Liver (tissue), 8 donors: ENCODE measurements at regions not wholly inside any gene's neighbourhood (a gene's known extent, or its start where the extent isn't known, plus 50 kb on each side); places are given as distances from the start of the nearest gene placed in this dataset.

Experiments
- DNase-seq: peaks from one replicate; pipeline ENCODE4 v3.0.0-alpha.2; 2017; ENCODE audit warnings: low spot score
- H3K27ac ChIP-seq, 2 donors: one replicate each; pipeline ENCODE4 v1.7.0; 2013; ENCODE audit warnings: inconsistent platforms in 2 of 2, low read length in 2 of 2, control low read depth in 1 of 2, low read depth in 1 of 2, mild to moderate bottlenecking in 1 of 2
- H3K27me3 ChIP-seq, 4 donors: one replicate each; pipeline versions ENCODE4 v1.6.1 to v1.7.0; 2013; ENCODE audit warnings: low read length in 3 of 4, inconsistent platforms in 1 of 4, mild to moderate bottlenecking in 1 of 4, moderate library complexity in 1 of 4; ENCODE audit not compliant: control insufficient read depth in 4 of 4, insufficient read depth in 4 of 4
- H3K36me3 ChIP-seq, 4 donors: one replicate each; pipeline versions ENCODE4 v1.6.1 to v1.7.0; 2013; ENCODE audit warnings: low read length in 3 of 4, mild to moderate bottlenecking in 3 of 4, low read depth in 1 of 4, moderate library complexity in 1 of 4; ENCODE audit not compliant: control insufficient read depth in 4 of 4, insufficient read depth in 3 of 4
- H3K4me1 ChIP-seq, 4 donors: one replicate each; pipeline versions ENCODE4 v1.6.1 to v1.7.0; 2013; ENCODE audit warnings: low read length in 3 of 4, mild to moderate bottlenecking in 3 of 4, moderate library complexity in 1 of 4; ENCODE audit not compliant: control insufficient read depth in 4 of 4, insufficient read depth in 4 of 4
- H3K4me3 ChIP-seq, 3 donors: one replicate each; pipeline versions ENCODE4 v1.6.1 to v1.7.0; 2013; ENCODE audit warnings: low read length in 3 of 3, control low read depth in 1 of 3, low read depth in 1 of 3, mild to moderate bottlenecking in 1 of 3
- H3K9ac ChIP-seq, 2 donors: one replicate each; pipeline ENCODE4 v1.7.0; 2013; ENCODE audit warnings: low read length in 2 of 2, mild to moderate bottlenecking in 2 of 2, moderate library complexity in 2 of 2, control low read depth in 1 of 2, low read depth in 1 of 2
- H3K9me3 ChIP-seq, 4 donors: one replicate each; pipeline versions ENCODE4 v1.6.1 to v1.7.0; 2013; ENCODE audit warnings: low read length in 3 of 4; ENCODE audit not compliant: control insufficient read depth in 4 of 4
- CTCF ChIP-seq: fragments of 150-350 bp; IDR thresholded peaks from 2 replicates; pipeline ENCODE4 v1.5.1; 2017; ENCODE audit warnings: improper control_type of control experiment, low read depth, low read length; ENCODE audit not compliant: missing input control
- EGR1 ChIP-seq, 2 donors: IDR thresholded peaks; 2 replicates each; pipeline ENCODE4 v1.6.1; 2016 to 2018; ENCODE audit warnings: antibody characterized with exemption in 2 of 2, low read depth in 2 of 2
- FOXA1 ChIP-seq: IDR thresholded peaks from 2 replicates; pipeline ENCODE4 v1.6.1; 2016; ENCODE audit warnings: antibody characterized with exemption
- FOXA2 ChIP-seq: IDR thresholded peaks from 2 replicates; pipeline ENCODE4 v1.6.1; 2016; ENCODE audit warnings: antibody characterized with exemption
- GABPA ChIP-seq, 2 donors: IDR thresholded peaks in 1 of 2; conservative IDR thresholded peaks in 1 of 2; 2 replicates each; pipeline ENCODE4 v1.6.1; 2016; ENCODE audit warnings: antibody characterized with exemption in 2 of 2, mild to moderate bottlenecking in 1 of 2, moderate library complexity in 1 of 2
- HNF4A ChIP-seq, 2 donors: conservative IDR thresholded peaks; 2 replicates each; pipeline ENCODE4 v1.6.1; 2016; ENCODE audit warnings: antibody characterized with exemption in 2 of 2, mild to moderate bottlenecking in 2 of 2
- HNF4G ChIP-seq: IDR thresholded peaks from 2 replicates; pipeline ENCODE4 v1.6.1; 2016; ENCODE audit warnings: antibody characterized with exemption
- MAX ChIP-seq: IDR thresholded peaks from 2 replicates; pipeline ENCODE4 v1.6.1; 2016; ENCODE audit warnings: antibody characterized with exemption
- NR2F2 ChIP-seq: IDR thresholded peaks from 2 replicates; pipeline ENCODE4 v1.6.1; 2016; ENCODE audit warnings: antibody characterized with exemption
- RAD21 ChIP-seq, 2 donors: IDR thresholded peaks; 2 replicates each; pipeline ENCODE4 v1.6.1; 2016; ENCODE audit warnings: antibody characterized with exemption in 2 of 2, mild to moderate bottlenecking in 2 of 2
- RXRA ChIP-seq, 2 donors: IDR thresholded peaks; 2 replicates each; pipeline ENCODE4 v1.6.1; 2017 to 2018; ENCODE audit warnings: antibody characterized with exemption in 2 of 2, mild to moderate bottlenecking in 1 of 2
- SP1 ChIP-seq: IDR thresholded peaks from 2 replicates; pipeline ENCODE4 v1.6.1; 2018; ENCODE audit warnings: antibody characterized with exemption, mild to moderate bottlenecking
- TAF1 ChIP-seq: conservative IDR thresholded peaks from 2 replicates; pipeline ENCODE4 v1.6.1; 2016; ENCODE audit warnings: antibody characterized with exemption, mild to moderate bottlenecking
- YY1 ChIP-seq: IDR thresholded peaks from 2 replicates; pipeline ENCODE4 v1.6.1; 2016; ENCODE audit warnings: antibody characterized with exemption, mild to moderate bottlenecking
- ZBTB33 ChIP-seq: IDR thresholded peaks from 2 replicates; pipeline ENCODE4 v1.6.1; 2016; ENCODE audit warnings: antibody characterized with exemption
- WGBS: extraction: QIAGEN DNeasy Blood & Tissue Kit; methylation state at CpG from one replicate; pipeline ENCODE4 v1.1.7; 2013; 5-methylcytosine and 5-hydroxymethylcytosine counted together
- TF ChIP-seq, protein P1 (sequence below): IDR thresholded peaks from 2 replicates; pipeline ENCODE4 v1.6.1; 2016; ENCODE audit warnings: antibody characterized with exemption
- TF ChIP-seq, protein P2 (sequence below): IDR thresholded peaks from 2 replicates; pipeline ENCODE4 v1.6.1; 2016; ENCODE audit warnings: antibody characterized with exemption, mild to moderate bottlenecking
- donor health status: healthy.
- donor health status: healthy.
- donor health status: healthy.
- donor health status: healthy.
- donor health status: healthy.

- WGBS, result 86% methylated on average over 20 of the region's 20 CpGs
- no peaks in the 10 kb centered on the region for H3K27me3 ChIP-seq
These were observed 255.3 kb downstream of the BCL11A start for GRCh38 chr2:60298006-60298696.

More at GRCh38 chr2:60298006-60298696, 255.3 kb downstream of the BCL11A start:
- H3K4me3 ChIP-seq, result no peak overlapping the region
- H3K27ac ChIP-seq, result no peak overlapping the region
- H3K36me3 ChIP-seq, result no peaks in the 10 kb centered on the region
- H3K4me1 ChIP-seq, result no peaks in the 10 kb centered on the region
- no peak overlapping the region for H3K9ac ChIP-seq
- no peaks in the 10 kb centered on the region for H3K9me3 ChIP-seq
- no peak for DNase-seq
- TF ChIP-seq SP1 (no peak), RAD21 (IDR thresholded peaks at IDR 0.05) (no peak), FOXA1 (no peak), FOXA2 (no peak), GABPA (IDR thresholded peaks at IDR 0.05 in 1 of 2, conservative IDR thresholded peaks at IDR 0.05 in 1 of 2) (no peak), EGR1 (IDR thresholded peaks at IDR 0.05; ENCODE audit: low read depth in 2 of 2) (no peak), HNF4G (no peak), TAF1 (no peak), YY1 (no peak), HNF4A (conservative IDR thresholded peaks at IDR 0.05) (no peak), MAX (no peak), ZBTB33 (no peak), RXRA (IDR thresholded peaks at IDR 0.05) (no peak), NR2F2 (no peak), CTCF (no peak)
- TF ChIP-seq, protein P1, sequence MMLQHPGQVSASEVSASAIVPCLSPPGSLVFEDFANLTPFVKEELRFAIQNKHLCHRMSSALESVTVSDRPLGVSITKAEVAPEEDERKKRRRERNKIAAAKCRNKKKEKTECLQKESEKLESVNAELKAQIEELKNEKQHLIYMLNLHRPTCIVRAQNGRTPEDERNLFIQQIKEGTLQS, result no peak
- TF ChIP-seq, protein P2, sequence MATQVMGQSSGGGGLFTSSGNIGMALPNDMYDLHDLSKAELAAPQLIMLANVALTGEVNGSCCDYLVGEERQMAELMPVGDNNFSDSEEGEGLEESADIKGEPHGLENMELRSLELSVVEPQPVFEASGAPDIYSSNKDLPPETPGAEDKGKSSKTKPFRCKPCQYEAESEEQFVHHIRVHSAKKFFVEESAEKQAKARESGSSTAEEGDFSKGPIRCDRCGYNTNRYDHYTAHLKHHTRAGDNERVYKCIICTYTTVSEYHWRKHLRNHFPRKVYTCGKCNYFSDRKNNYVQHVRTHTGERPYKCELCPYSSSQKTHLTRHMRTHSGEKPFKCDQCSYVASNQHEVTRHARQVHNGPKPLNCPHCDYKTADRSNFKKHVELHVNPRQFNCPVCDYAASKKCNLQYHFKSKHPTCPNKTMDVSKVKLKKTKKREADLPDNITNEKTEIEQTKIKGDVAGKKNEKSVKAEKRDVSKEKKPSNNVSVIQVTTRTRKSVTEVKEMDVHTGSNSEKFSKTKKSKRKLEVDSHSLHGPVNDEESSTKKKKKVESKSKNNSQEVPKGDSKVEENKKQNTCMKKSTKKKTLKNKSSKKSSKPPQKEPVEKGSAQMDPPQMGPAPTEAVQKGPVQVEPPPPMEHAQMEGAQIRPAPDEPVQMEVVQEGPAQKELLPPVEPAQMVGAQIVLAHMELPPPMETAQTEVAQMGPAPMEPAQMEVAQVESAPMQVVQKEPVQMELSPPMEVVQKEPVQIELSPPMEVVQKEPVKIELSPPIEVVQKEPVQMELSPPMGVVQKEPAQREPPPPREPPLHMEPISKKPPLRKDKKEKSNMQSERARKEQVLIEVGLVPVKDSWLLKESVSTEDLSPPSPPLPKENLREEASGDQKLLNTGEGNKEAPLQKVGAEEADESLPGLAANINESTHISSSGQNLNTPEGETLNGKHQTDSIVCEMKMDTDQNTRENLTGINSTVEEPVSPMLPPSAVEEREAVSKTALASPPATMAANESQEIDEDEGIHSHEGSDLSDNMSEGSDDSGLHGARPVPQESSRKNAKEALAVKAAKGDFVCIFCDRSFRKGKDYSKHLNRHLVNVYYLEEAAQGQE, result no peak
